NCI-H1436 treated with DMSO at 0.1 percent for 48 hours (cell line): ENCODE measurements at regions not wholly inside any gene's neighbourhood (a gene's known extent, or its start where the extent isn't known, plus 50 kb on each side); places are given as distances from the start of the nearest gene placed in this dataset.

Experiments
- DNase-seq: peaks from one replicate; lab custom pipeline; 2025; lab: John Stamatoyannopoulos, UW

DNA sequence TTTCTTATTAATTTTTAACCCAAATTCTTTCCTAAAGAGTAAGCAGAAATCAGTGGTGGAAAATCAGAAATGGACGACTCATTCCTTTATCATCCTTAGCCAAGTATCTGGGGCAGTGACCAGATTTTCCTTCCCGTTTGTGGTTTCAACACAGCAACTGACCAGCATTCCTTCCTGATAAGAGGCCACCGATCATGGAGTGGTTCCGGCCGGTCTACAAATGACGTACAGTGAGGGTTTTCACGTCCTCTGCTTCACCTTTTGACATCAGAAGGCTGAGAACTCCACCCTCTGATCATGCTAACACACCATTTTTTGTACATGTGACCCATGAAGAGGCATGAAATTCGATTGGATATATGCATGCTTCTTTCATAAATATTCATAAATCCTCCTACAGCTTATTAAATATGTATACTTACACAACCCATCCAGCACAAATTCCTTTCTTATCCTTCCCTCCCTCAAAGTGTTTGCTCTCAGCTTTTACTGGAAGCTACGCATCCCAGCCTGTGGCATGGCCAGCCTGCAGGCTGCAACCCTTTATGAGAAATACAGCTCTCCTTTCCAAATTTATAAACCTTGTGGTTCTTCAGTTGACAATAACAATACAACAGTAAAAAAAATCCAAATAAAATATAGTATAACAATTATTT, 173.0 kb upstream of the CASK start:
- DNase-seq = no peak

DNA sequence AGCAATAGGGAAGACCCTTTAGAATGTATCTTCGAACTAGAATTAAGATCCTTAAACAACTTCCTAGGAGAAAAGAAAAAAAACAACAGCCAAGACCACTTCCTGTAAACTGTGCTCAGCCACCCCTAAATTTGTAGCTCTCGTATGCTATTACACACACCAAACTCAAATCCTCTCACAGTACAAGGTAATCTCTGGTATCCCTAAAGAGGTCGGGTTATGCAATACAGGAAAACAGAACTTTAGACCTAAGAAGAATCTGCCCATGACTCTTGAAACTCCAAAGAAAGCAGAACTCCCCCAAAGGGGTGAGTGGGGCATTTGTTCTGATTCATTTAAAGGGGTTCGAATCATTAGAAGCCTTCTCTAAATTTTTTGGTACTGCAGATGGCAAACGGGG, 170.9 kb upstream of the CASK start:
- no peak for DNase-seq

DNA sequence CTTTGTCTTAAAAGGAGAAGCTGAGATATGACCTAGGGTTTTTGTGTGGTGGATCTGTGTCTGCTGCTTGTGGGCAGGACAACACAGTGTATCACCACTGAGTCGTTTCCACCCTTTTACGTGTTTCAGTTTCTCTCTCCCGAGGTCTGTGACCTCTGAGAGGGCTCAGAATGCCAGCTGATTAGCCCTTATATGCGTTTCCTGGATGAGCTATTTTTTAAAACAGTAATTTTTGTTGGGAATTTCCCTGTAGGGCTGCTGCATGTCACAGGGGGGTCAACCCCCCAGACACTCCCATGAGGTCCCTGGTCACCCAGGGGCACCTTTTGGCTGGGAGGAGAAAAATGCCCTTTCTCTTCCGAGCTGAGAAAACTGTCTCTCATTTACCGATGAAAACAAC, 170.4 kb upstream of the CASK start:
- DNase-seq = no peak

DNA sequence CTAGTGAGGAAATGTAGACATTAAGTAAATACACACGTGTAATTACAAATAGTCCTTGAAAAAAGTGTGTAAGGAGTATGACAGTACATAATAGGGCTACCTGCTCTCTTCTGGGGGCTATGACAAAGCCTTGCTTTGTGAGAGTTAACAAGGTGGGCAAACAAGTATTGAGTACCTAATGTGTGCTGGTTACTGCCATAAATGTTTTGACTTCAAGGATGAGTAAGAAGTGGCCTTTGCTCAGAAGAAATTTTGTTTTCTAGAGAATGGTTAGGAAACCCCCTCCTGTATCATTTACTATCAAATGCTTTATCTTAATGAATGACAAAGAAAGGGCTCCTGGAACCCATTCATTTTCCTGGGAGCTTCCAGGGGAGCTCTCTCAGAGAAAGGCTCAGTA, 167.0 kb upstream of the CASK start:
- no peak for DNase-seq

DNA sequence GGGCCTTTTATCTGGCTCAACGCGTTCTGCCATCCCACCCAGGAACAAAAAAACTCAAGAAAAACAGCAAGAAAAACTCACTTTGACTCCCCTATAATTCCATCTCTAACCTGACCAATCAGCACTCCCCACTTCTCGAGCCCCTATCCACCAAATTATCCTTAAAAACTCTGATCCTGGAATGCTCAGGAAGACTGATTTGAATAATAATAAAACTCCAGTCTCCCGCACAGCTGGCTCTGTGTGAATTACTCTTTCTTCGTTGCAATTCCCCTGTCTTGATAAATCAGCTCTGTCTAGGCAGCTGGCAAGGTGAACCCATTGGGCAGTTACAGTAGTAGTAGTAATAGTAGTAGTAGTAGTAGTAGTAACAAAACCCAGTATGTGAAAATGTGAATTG, 165.7 kb upstream of the CASK start:
- no peak for DNase-seq

DNA sequence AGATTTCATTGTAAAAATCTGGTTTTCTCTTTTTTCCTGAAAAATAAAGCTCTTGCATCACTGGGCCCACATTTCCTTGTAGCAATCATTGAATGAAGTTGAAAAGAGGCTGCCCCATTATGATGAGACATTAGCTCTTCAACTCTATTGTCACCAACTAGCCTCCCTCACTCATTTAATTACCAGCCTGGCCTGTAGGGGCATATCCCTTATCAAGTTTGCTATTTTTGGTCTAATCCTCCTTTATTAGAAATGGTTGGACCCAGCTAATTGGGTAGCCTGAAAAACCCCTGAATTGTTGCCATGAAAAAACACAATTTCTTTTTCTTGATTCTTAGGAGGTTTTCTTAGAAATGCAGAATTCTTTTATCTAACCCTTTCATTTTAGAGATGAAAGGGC, 164.6 kb upstream of the CASK start:
- DNase-seq = no peak

DNA sequence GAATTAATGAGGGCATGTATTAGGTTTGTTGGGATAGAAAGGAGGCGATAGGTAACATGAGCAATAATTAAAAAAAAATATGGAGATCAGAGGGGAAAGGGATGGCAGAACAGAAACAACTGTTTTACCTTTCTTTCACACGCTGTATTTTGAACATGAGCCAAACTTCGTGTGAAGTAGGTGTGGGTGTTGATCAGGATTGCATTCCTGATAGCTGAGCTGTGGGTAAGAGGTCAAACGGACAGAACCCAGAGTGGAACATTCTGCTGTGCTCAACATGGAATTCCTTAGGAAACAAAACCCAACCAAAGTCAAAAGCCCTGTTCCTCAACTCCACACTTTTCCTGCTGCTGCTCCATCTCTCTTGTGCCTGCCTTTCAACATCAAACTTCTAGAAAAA, 162.5 kb upstream of the CASK start:
- no peak for DNase-seq

DNA sequence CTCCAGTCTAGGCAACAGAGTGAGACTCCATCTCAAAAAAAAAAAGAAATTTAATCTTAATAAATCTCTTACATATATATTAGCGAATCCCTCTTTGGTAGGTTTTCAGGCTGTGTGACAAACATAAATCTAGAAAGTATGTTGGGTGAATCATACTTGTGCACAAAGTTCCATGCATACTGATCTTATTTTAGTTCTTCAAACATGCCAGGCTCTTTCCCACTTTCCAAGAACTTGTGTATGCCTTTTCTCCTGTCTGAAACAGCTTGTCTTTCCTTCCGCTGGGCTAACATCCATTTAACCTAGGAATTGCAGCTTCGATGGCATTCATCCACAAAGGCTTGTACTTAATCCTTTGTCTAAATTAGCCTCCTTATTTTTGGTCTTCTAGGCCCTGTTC, 156.6 kb upstream of the CASK start:
- DNase-seq = no peak

DNA sequence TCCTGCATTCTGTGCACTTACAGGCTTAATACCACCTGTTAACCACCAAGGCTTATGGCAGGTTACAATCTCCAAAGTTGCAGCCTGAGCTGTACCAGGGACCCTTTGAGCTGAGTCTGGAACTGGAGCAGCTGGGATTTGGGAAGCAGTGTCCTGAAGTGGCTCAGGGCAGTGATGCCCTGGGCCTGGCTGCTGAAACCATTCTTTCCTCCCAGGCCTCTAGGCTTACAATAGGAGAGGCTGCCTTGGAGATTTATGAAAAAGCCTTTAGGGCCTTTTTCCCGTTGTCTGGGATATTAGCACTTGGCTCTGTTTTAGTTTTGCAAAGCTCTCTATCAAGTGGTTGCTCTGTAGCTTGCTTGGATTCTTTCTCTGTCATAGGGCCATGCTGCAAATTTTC, 154.3 kb upstream of the CASK start:
- DNase-seq = no peak

DNA sequence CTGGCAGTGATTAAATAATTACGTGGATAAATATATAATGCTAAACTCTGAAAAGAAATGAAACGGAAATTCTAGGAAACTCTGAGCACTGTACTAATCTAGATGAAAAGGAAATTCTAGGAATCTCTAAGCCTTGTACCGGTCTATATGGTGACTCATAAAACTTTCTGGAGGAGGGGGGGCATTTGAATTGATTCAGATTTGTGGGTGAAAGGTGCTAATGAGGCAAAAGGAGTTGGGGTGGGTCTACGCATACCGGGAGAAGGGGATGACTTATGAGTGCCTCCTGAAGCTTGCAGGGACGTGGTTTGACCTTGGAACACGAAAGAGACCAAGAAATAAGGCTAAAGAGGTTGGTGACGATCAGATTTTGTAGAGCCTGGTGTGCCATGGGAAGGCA, 151.7 kb upstream of the CASK start:
- no peak for DNase-seq

DNA sequence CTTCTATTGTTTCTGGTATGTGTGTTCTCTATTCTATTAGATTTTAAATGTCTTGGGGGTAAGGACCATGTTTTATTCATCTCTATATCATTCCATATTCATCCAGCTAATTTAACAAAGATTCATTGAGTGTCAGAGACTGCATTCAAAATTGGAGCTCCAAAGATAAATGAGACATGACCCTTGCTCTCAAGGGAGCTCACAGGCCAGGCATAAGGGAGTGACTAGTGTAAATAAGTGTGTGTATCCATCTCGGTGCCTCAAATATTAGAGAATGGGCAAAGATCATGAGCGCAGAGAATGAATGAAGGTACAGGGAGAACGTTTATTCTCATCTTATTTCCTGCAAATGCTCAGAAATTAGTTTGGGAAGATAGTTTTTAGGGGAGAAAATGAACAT, 150.1 kb upstream of the CASK start:
- DNase-seq = no peak

DNA sequence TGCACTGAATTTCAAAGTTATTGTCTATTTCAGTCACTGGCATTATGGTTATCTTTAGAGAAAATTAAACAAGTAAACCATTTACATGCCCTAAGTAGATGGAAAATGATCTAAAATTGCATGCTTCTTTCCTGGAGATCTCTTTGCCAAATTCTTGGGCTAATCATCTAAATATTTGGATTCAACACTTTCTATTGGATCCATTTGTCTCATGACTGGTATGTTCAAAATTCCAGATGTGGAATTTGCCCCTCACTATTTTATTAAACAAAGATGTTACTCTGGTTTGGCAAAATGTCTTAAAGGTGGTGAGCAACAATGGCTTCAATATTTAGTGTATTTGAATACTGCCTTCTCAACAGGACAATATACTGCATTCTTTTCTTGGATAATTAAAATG, 147.5 kb upstream of the CASK start:
- no peak for DNase-seq

DNA sequence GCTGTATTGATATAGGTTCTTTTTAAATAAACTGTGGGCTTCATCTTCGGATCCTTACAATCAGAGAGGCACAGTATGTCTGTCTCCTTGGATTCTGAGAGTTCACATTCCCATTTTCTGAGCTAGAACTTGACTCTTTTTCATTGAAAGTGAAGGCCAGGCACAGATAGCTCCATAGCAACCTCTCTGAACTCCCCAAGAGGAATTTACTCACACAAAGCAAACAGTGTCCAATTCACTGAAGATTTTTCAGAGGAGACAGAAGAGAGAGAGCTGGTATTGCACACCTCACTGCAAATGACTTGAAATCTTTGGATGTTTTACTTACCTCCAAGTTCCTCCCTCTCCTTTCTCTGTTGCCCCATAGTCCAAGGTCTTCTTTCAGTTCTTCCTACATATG, 130.9 kb upstream of the CASK start:
- DNase-seq = no peak

DNA sequence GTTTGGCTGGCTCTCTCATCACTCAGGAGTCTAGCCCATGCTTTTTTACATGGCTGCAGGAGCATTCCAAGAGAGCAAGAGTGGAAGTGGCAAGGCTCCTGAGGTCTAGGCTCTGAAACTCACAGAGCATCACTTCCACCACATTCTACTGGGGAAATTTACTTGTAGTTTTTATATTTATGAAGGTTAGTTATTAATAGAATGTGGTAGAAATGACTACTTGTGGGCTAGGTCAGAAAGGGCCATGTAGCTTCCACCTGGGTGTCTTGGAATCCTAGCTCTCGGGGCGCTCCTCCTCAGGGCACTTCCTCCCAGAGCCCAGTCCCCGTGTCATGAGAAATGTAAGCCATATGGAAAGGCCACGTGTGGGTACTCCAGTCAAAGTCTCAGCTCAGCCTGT, 127.0 kb upstream of the CASK start:
- no peak for DNase-seq

DNA sequence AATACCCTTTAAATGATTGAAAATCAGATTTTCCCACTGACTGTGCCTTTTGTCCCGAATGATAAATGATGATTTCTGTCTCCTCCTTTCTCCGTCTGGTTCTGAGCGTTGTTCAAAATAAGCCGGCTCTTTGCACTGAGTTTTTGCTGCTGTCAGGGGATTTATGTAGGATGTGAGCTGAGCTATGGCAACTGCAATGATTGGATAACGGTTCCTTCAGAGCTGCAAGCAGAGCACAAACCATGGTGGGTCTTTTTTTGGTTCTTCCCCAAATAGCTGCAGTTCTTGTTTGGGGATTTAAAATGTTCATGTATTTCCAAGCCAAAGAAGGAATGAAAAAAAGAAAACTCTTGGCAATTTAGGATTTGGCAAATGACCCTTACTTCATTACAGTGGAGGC, 124.5 kb upstream of the CASK start:
- no peak for DNase-seq

DNA sequence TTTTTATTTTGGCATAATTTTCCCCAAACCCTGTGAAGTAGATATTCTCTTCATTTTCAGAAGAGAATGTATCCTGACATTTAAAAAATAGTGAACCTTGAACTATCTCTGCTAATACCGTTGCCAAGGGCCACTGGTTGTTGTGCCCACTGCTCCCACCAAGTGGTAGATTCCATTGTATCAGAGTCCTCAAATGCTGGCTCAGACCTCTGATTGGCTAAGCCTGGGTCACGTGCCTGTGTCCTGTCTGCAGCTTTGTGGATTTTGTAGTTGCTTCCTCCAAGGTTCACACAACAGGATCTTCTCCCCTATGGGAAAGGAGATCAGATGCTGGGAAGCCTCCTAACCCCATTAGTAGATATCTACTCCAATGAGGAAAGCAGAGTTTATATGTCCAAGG, 104.8 kb upstream of the CASK start:
- no peak for DNase-seq

DNA sequence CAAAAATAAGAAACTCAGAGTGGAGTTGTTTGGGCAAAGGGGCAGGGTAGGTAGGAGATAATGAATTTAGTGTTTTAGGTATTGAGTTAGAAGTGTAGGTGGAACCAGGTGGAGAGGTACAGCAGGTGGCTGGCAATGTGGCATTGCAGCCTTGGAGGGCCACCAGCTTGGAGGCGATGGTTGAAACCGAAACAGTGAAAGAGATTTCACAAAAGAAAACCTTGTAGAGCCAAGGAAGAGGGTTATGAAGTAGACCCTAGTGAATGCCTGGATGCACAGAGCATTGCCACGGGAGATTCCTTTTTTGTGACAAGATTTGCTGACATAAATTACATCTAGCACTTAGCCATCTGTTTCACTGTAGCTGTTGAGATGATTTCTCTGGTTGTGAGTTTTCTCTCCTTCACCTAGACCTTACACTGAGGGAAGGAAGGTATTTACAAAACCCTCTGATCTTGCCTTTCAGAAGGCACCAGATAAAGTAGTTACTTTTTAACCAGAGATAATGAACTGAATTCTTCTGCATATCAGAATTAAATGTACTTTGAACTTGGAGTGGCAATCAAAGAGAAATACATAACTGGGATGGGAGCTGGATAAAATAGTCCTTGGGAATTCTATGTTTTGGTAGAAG, 104.1 kb upstream of the CASK start:
- no peak for DNase-seq

DNA sequence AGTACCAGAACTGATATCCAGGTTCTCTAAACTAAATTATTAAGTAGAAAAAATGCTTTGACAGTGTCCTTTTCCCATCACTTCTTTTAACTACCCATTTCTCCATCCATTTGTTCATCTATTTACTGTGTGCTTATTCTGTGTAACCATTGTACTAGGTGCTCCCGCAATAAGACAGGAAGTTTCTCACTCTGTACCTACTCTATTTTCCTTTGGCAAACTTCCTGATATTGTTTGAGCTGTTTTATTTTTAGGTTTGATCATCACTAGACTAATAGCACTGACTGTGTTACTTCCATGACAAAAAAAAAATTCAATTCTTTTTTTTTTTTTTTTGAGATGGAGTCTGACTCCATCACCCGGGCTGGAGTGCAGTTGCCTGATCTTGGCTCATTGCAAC, 102.5 kb upstream of the CASK start:
- DNase-seq = no peak

DNA sequence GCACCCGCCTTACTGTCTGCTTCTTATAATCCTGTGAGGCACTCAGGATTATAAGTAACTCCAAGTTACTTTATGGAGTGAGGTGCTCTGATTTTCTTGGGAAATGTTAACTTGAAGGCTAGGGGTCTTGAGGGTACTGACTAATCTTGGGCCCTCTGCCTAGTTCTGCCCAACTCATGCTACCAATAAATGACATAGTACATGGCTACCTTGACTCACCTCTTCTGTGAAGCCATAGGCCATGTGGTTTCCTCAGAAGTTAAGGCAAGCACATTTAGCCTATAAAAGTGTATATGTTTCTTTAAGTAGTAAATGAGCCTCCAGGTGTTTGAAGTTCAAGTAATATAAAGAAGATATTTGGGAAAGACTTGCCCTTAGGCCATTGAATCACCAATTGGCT, 99.8 kb upstream of the CASK start:
- no peak for DNase-seq

DNA sequence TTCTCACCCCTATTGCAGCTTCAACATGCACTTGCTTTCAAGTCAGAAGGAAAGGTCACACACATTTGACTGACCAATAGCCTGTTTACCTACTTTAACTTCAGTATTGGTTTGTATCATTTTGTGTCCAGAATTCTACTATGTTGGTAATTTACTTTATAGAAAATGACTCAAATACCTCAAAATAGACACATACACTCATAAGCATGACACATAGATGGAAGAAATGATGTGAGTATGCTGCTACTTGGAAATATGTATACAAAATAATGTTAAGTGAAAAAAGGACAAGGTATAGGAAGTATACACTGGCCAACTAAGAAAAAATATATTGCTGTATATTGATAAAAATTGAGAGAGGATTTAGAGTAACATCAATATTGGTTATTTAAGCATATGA, 98.8 kb upstream of the CASK start:
- DNase-seq = no peak

DNA sequence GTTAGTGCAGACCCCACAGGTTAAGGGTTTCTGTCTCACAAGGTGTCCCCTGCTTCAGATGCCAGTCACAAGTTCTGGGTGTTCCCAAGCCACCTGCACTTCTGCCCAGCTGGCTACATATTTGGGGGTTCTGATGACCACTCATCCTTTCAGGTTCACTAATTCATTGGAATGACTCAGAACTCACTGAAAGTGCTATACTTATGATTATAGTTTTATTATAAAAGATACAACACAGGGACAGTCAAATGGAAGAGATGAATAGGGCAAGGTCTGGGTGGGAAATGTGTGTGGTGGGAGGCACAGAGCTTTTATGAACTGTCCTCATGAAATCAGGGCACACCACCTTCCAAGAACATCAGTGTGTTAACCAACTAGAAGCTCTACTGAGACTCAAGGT, 97.7 kb upstream of the CASK start:
- no peak for DNase-seq

DNA sequence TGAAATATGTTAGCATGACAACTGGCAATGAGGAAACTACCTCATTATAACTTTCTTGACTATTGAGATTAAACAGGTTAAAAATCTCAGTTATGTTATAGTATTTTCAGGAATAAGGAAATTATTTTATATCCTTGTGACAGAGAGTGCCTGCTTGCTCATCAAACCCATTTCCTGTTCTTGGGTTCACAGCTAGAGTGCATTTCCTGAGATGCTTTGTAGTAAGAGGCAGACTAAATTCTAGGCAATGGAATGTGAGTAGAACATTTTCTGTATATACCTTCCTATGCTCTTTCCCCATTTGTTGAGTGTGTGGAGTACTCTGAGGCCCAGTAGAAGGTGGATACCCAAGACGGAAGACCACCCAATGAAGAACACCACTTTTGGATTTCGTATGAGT, 96.9 kb upstream of the CASK start:
- DNase-seq = no peak

DNA sequence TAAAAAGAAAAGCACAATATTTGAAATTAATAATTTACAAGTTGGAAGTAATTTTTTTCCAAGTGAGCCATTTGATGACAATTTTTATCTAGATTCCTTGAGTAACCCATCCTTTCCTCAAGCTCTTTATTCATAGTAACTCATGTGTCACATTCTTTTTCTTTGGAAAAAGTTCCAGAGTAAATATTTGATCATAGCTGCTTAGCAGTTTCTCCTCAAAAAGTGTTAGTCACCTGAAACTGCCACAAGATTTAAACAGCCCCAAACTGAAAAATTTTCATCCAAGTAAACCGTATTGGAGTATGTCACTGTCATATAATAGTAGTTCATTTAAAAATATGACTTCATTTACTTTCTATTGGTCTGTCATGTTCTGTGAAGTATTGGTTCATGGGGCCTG, 94.6 kb upstream of the CASK start:
- no peak for DNase-seq

DNA sequence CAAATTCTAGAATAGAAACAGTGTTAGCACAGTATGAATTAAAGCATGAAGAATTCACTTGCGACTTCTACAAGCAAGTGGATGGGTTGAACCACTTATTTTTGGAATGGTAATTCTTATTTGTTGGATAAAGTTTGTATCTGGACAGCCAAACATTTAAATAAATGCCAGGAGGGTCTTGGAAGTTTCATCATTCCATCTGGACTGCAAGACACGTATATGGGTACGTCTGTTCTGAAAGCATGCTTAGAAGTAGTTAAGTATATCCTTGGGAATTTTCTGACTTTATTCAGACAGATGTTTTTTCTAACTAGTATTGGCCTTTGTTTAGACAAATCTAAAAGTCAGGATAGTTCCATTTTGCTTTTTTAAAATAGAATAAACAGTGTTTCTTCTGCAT, 77.5 kb upstream of the CASK start:
- no peak for DNase-seq

DNA sequence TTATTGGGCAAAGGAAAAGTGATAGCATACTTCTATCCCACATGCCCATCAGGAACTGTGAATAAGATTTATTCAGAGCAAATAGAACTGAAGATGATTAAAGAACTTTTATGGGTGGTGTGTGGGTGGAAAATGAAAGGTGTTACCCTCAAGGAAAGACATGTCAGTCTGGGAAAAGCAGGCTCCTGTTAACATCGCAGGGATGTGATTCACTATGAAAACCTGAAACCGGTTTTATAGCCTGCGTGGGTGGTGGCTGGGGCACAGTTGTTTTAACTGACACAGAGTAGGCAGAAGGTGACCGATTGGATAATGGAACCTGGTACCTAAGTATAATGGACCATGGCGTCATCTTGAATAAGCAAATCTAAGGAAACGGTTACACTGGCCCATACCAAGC, 61.3 kb upstream of the CASK start:
- no peak for DNase-seq
